ENCODE measurements at regions not wholly inside any gene's neighbourhood (a gene's known extent, or its start where the extent isn't known, plus 50 kb on each side); places are given as distances from the start of the nearest gene placed in this dataset.
A peak's percentile ranks its signal among the peaks of the same experiment; 100 is the strongest.

- TF ChIP-seq POLR2A (IDR thresholded peaks at IDR 0.05): no peak
- no peak for TF ChIP-seq EP300 (IDR thresholded peaks at IDR 0.05)
- TF ChIP-seq CTCF (IDR thresholded peaks at IDR 0.05): no peak
- 80 to 82% methylated on average over 4 of the region's 4 CpGs for WGBS, 2 donors
These were observed 191.4 kb upstream of the ZFP64 start for GRCh38 chr20:52382933-52383332.

DNA sequence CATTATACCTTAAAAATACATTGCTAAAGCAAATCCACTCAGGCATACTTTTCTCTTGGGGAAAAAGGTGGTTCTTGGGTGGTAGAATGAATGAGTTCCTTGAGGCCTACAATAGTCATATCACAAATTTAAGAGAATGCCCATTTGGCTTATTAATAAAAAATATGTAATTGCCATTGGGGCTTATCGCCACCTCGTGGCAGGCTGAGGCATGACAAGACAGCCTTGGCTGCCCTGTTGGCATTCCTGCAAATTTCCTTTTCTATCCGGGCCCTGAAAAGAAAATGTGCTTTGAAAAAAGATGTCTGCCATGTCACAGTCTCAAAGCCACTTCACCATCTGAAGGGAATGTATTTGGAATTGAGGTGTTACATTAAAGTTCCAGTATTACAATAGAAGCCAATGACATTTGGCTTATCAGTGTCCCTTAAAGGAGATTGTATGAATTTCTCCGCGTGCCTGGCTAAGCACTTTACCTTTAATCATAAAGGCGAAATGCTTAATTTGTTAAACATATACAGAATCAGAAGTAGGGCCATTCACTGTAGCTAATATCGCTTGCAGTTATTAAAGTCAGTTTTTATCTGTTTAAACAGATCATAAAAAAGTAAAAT, 188.3 kb upstream of the ZFP64 start:
- TF ChIP-seq CTCF (IDR thresholded peaks at IDR 0.05) (peak; percentile 59 to 89 (median 74)), POLR2A (IDR thresholded peaks at IDR 0.05) (no peak), EP300 (IDR thresholded peaks at IDR 0.05) (no peak)
- H3K36me3 ChIP-seq: no peaks in the 10 kb centered on the region
- H3K27ac ChIP-seq: no peak overlapping the region
- DNase-seq (ENCODE audit: low spot score in 2 of 2): peak in 1 of 2 donors; percentile 44
- H3K27me3 ChIP-seq: no peaks in the 10 kb centered on the region
- no peak overlapping the region for H3K4me3 ChIP-seq
- 52% methylated on average over 7 of the region's 7 CpGs for WGBS, 2 donors
- no peaks in the 10 kb centered on the region for H3K4me1 ChIP-seq
- H3K9me3 ChIP-seq: no peaks in the 10 kb centered on the region

More at GRCh38 chr20:52382933-52383332, 191.4 kb upstream of the ZFP64 start:
- Histone ChIP-seq H3K9me3 (no peaks in the 10 kb centered on the region), H3K36me3 (no peaks in the 10 kb centered on the region), H3K27me3 (no peaks in the 10 kb centered on the region), H3K27ac (no peak overlapping the region), H3K4me3 (no peak overlapping the region), H3K4me1 (no peaks in the 10 kb centered on the region)
- DNase-seq (ENCODE audit: low spot score in 2 of 2): no peak

- H3K27me3 ChIP-seq: no peaks in the 10 kb centered on the region
- no peak overlapping the region for H3K27ac ChIP-seq
- H3K9me3 ChIP-seq: no peaks in the 10 kb centered on the region
- no peak for TF ChIP-seq EP300 (IDR thresholded peaks at IDR 0.05)
- DNase-seq (ENCODE audit: low spot score in 2 of 2): no peak
- 45 to 50% methylated on average over 4 of the region's 4 CpGs for WGBS, 2 donors
- no peaks in the 10 kb centered on the region for H3K36me3 ChIP-seq
- H3K4me3 ChIP-seq: no peak overlapping the region
- no peaks in the 10 kb centered on the region for H3K4me1 ChIP-seq
These were observed 180.6 kb upstream of the ZFP64 start for GRCh38 chr20:52372169-52372568.

GRCh38 chr20:52365688-52366087, 174.1 kb upstream of the ZFP64 start:
- Histone ChIP-seq H3K9me3 (no peaks in the 10 kb centered on the region), H3K4me1 (no peaks in the 10 kb centered on the region), H3K27me3 (no peaks in the 10 kb centered on the region), H3K36me3 (no peaks in the 10 kb centered on the region), H3K27ac (no peak overlapping the region), H3K4me3 (no peak overlapping the region)
- TF ChIP-seq EP300 (IDR thresholded peaks at IDR 0.05): no peak
- no peak for DNase-seq (ENCODE audit: low spot score in 2 of 2)
- WGBS, 2 donors: 94 to 95% methylated on average over 7 of the region's 7 CpGs

GRCh38 chr20:52364405-52364804, 172.8 kb upstream of the ZFP64 start:
- H3K36me3 ChIP-seq: no peaks in the 10 kb centered on the region
- no peaks in the 10 kb centered on the region for H3K4me1 ChIP-seq
- no peaks in the 10 kb centered on the region for H3K27me3 ChIP-seq
- no peak overlapping the region for H3K4me3 ChIP-seq
- WGBS, 2 donors: 48 to 76% methylated on average over 1 of the region's 1 CpG
- TF ChIP-seq EP300 (IDR thresholded peaks at IDR 0.05) (no peak), POLR2A (IDR thresholded peaks at IDR 0.05) (no peak), CTCF (IDR thresholded peaks at IDR 0.05) (no peak)
- DNase-seq (ENCODE audit: low spot score in 2 of 2): no peak
- H3K9me3 ChIP-seq: no peaks in the 10 kb centered on the region
- no peak overlapping the region for H3K27ac ChIP-seq

DNA sequence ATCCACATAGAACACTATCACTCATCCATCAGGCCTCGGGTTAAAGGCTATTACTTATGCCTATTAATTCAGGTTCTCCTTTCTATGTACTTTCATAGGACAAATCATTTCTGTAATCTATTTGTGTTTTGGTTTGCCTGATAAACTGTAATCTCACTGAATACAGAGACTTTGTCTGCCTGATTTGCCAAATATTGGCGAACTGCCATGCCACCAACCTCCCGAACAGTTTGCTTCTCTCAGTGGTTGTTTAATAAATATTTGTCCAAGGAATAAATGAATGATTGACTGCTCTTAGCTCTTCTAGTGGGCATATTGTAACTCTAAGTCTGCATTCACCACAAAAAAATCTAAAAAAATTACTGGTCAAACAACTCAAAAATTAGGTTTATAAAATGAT, 170.1 kb upstream of the ZFP64 start:
- Histone ChIP-seq H3K9me3 (no peaks in the 10 kb centered on the region), H3K4me1 (no peaks in the 10 kb centered on the region), H3K27ac (no peak overlapping the region), H3K36me3 (no peaks in the 10 kb centered on the region), H3K4me3 (no peak overlapping the region), H3K27me3 (no peaks in the 10 kb centered on the region)
- TF ChIP-seq EP300 (IDR thresholded peaks at IDR 0.05) (no peak), CTCF (IDR thresholded peaks at IDR 0.05) (no peak), POLR2A (IDR thresholded peaks at IDR 0.05) (no peak)
- WGBS, 2 donors: 65 to 72% methylated on average over 3 of the region's 3 CpGs
- no peak for DNase-seq (ENCODE audit: low spot score in 2 of 2)

All from tibial nerve (tissue), 4 donors.